ENCODE measurements at regions not wholly inside any gene's neighbourhood (a gene's known extent, or its start where the extent isn't known, plus 50 kb on each side); places are given as distances from the start of the nearest gene placed in this dataset.

- Histone ChIP-seq H3K36me3 (ENCODE audit: control insufficient read depth, insufficient read depth, low read length) (no peaks in the 10 kb centered on the region), H3K4me3 (ENCODE audit: low read depth, low read length) (no peak overlapping the region), H3K27me3 (ENCODE audit: control insufficient read depth, insufficient read depth, low read length) (no peaks in the 10 kb centered on the region)
- no peak for TF ChIP-seq CTCF (IDR thresholded peaks at IDR 0.05; ENCODE audit: insufficient read depth, low read length, poor library complexity, severe bottlenecking)
- DNase-seq (ENCODE audit: low read depth): no peak
Measured at GRCh38 chr1:197850918-197851317, 51.5 kb upstream of the C1orf53 start.

- DNase-seq (ENCODE audit: low read depth): no peak
- Histone ChIP-seq H3K36me3 (ENCODE audit: control insufficient read depth, insufficient read depth, low read length) (no peaks in the 10 kb centered on the region), H3K4me3 (ENCODE audit: low read depth, low read length) (no peak overlapping the region), H3K27me3 (ENCODE audit: control insufficient read depth, insufficient read depth, low read length) (no peaks in the 10 kb centered on the region)
- TF ChIP-seq CTCF (IDR thresholded peaks at IDR 0.05; ENCODE audit: insufficient read depth, low read length, poor library complexity, severe bottlenecking): no peak
Measured at GRCh38 chr1:197850042-197850441, 52.4 kb upstream of the C1orf53 start.

GRCh38 chr1:197848350-197848749 is 54.1 kb upstream of the C1orf53 start:
- H3K4me3 ChIP-seq (ENCODE audit: low read depth, low read length): no peak overlapping the region
- TF ChIP-seq CTCF (IDR thresholded peaks at IDR 0.05; ENCODE audit: insufficient read depth, low read length, poor library complexity, severe bottlenecking): no peak
- H3K27me3 ChIP-seq (ENCODE audit: control insufficient read depth, insufficient read depth, low read length): no peaks in the 10 kb centered on the region
- H3K36me3 ChIP-seq (ENCODE audit: control insufficient read depth, insufficient read depth, low read length): no peaks in the 10 kb centered on the region
- no peak for DNase-seq (ENCODE audit: low read depth)

GRCh38 chr1:197845886-197846285 is 56.5 kb upstream of the C1orf53 start:
- no peak for TF ChIP-seq CTCF (IDR thresholded peaks at IDR 0.05; ENCODE audit: insufficient read depth, low read length, poor library complexity, severe bottlenecking)
- H3K4me3 ChIP-seq (ENCODE audit: low read depth, low read length): no peak overlapping the region
- no peaks in the 10 kb centered on the region for H3K27me3 ChIP-seq (ENCODE audit: control insufficient read depth, insufficient read depth, low read length)
- no peaks in the 10 kb centered on the region for H3K36me3 ChIP-seq (ENCODE audit: control insufficient read depth, insufficient read depth, low read length)
- no peak for DNase-seq (ENCODE audit: low read depth)

GRCh38 chr1:197844651-197845050 is 57.8 kb upstream of the C1orf53 start:
- H3K4me3 ChIP-seq (ENCODE audit: low read depth, low read length): no peak overlapping the region
- H3K27me3 ChIP-seq (ENCODE audit: control insufficient read depth, insufficient read depth, low read length): no peaks in the 10 kb centered on the region
- no peak for DNase-seq (ENCODE audit: low read depth)
- no peaks in the 10 kb centered on the region for H3K36me3 ChIP-seq (ENCODE audit: control insufficient read depth, insufficient read depth, low read length)
- no peak for TF ChIP-seq CTCF (IDR thresholded peaks at IDR 0.05; ENCODE audit: insufficient read depth, low read length, poor library complexity, severe bottlenecking)

- no peaks in the 10 kb centered on the region for H3K27me3 ChIP-seq (ENCODE audit: control insufficient read depth, insufficient read depth, low read length)
- DNase-seq (ENCODE audit: low read depth): no peak
- no peak for TF ChIP-seq CTCF (IDR thresholded peaks at IDR 0.05; ENCODE audit: insufficient read depth, low read length, poor library complexity, severe bottlenecking)
Measured at GRCh38 chr1:197843401-197843800, 59.0 kb upstream of the C1orf53 start.

More at GRCh38 chr1:197843401-197843800, 59.0 kb upstream of the C1orf53 start:
- H3K4me3 ChIP-seq (ENCODE audit: low read depth, low read length): no peak overlapping the region
- H3K36me3 ChIP-seq (ENCODE audit: control insufficient read depth, insufficient read depth, low read length): no peaks in the 10 kb centered on the region
